ENCODE measurements at regions not wholly inside any gene's neighbourhood (a gene's known extent, or its start where the extent isn't known, plus 50 kb on each side); places are given as distances from the start of the nearest gene placed in this dataset.

DNA sequence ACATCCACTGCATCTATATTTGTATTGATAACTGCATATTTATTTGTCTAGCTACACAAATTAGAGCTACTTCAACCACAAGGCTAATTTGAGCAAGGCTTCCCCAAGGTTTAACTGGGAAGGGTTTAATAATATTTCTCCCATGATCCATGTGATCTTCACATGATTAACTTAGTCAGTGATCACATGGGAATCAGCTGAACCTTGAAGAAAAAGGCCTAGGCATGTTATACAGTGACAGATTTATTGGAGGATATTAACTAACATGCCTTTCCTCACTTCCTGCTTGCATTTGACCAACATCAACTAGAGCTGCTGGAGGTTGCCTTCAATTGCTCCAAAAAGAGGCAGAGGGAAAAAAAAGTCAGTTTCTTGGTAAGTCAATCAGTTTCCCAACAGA is 417.0 kb downstream of the HAO1 start:
- no peak for TF ChIP-seq RAD21 (CRISPR knock-in tag; IDR thresholded peaks at IDR 0.05)
- TF ChIP-seq EZH2 (conservative IDR thresholded peaks at IDR 0.05; ENCODE audit: low read depth, low read length) = no peak
- TF ChIP-seq, protein P1, sequence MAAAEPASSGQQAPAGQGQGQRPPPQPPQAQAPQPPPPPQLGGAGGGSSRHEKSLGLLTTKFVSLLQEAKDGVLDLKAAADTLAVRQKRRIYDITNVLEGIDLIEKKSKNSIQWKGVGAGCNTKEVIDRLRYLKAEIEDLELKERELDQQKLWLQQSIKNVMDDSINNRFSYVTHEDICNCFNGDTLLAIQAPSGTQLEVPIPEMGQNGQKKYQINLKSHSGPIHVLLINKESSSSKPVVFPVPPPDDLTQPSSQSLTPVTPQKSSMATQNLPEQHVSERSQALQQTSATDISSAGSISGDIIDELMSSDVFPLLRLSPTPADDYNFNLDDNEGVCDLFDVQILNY (CRISPR knock-in tag; conservative IDR thresholded peaks at IDR 0.05) = no peak
- TF ChIP-seq CHD4 (IDR thresholded peaks at IDR 0.05; ENCODE audit: borderline replicate concordance, low read length) = no peak
- no peak for TF ChIP-seq RNF2 (conservative IDR thresholded peaks at IDR 0.05; ENCODE audit: low read depth)
- no peak for TF ChIP-seq YY1 (IDR thresholded peaks at IDR 0.05; ENCODE audit: insufficient read depth, insufficient replicate concordance, low read depth, low read length)
